CD14-positive monocyte (primary cell): ENCODE measurements at regions not wholly inside any gene's neighbourhood (a gene's known extent, or its start where the extent isn't known, plus 50 kb on each side); places are given as distances from the start of the nearest gene placed in this dataset.

ENCODE experiments used
- DNase-seq, 3 donors: peaks; one replicate each; pipeline ENCODE4 v3.0.0-alpha.2; 2011 to 2022
- H2AFZ ChIP-seq: 2 replicates; pipeline ENCODE4 v1.6.0; 2012; ENCODE audit warnings: mild to moderate bottlenecking, low read depth, low read length, inconsistent platforms; ENCODE audit not compliant: insufficient read depth, poor library complexity, severe bottlenecking
- H3K27ac ChIP-seq, 2 donors: 1 replicate in 1 of 2; 2 replicates in 1 of 2; pipeline ENCODE4 v1.5.1; 2012 to 2013; ENCODE audit warnings: low read length in 2 of 2, control low read depth in 1 of 2, inconsistent platforms in 1 of 2, low read depth in 1 of 2, mild to moderate bottlenecking in 1 of 2
- H3K27me3 ChIP-seq, 2 donors: one replicate each; pipeline versions ENCODE4 v1.6.0 to v1.6.1; 2011 to 2013; ENCODE audit warnings: low read length in 2 of 2; ENCODE audit not compliant: control insufficient read depth in 2 of 2, insufficient read depth in 2 of 2
- H3K36me3 ChIP-seq, 2 donors: replicated peaks in 1 of 2; 1 replicate in 1 of 2; 2 replicates in 1 of 2; pipeline versions ENCODE4 v1.5.1 to v1.6.1; 2012 to 2013; ENCODE audit warnings: low read length in 2 of 2, control low read depth in 1 of 2, inconsistent platforms in 1 of 2, mild to moderate bottlenecking in 1 of 2; ENCODE audit not compliant: insufficient read depth in 2 of 2, control insufficient read depth in 1 of 2
- H3K4me1 ChIP-seq, 2 donors: 1 replicate in 1 of 2; 2 replicates in 1 of 2; pipeline versions ENCODE4 v1.5.1 to v1.6.1; 2012 to 2013; ENCODE audit warnings: low read length in 2 of 2, control low read depth in 1 of 2, inconsistent platforms in 1 of 2, mild to moderate bottlenecking in 1 of 2, moderate library complexity in 1 of 2; ENCODE audit not compliant: insufficient read depth in 2 of 2, control insufficient read depth in 1 of 2
- H3K4me2 ChIP-seq: replicated peaks from 2 replicates; pipeline ENCODE3; 2012; ENCODE audit warnings: low read length, moderate library complexity, mild to moderate bottlenecking; ENCODE audit not compliant: poor library complexity, severe bottlenecking; ENCODE audit errors: extremely low read depth
- H3K4me3 ChIP-seq, 3 experiments: fragments of 200-600 bp in 1 of 3; sonication (generic) in 1 of 3; replicated peaks in 1 of 3; 1 replicate in 2 of 3; 2 replicates in 1 of 3; pipeline ENCODE4 v1.5.1; 2011 to 2013; ENCODE audit warnings: low read length in 3 of 3, mild to moderate bottlenecking in 3 of 3, control low read depth in 2 of 3, low read depth in 2 of 3, inconsistent platforms in 1 of 3, moderate library complexity in 1 of 3
- H3K79me2 ChIP-seq: 2 replicates; pipeline ENCODE4 v1.6.0; 2012; ENCODE audit warnings: mild to moderate bottlenecking, control low read depth, inconsistent platforms, low read length, moderate library complexity; ENCODE audit not compliant: insufficient read depth
- H3K9ac ChIP-seq: 2 replicates; pipeline ENCODE4 v1.6.0; 2017; ENCODE audit warnings: low read length, mild to moderate bottlenecking; ENCODE audit not compliant: insufficient read depth, poor library complexity, severe bottlenecking
- H3K9me3 ChIP-seq, 2 donors: replicated peaks in 1 of 2; 1 replicate in 1 of 2; 2 replicates in 1 of 2; pipeline versions ENCODE4 v1.5.1 to v1.6.1; 2012 to 2013; ENCODE audit warnings: low read length in 2 of 2, control low read depth in 1 of 2; ENCODE audit not compliant: control insufficient read depth in 1 of 2, insufficient read depth in 1 of 2
- H4K20me1 ChIP-seq: 2 replicates; pipeline ENCODE4 v1.6.0; 2012; ENCODE audit warnings: mild to moderate bottlenecking, low read length, control low read depth, moderate library complexity; ENCODE audit not compliant: insufficient read depth
- H3K27ac Mint-ChIP-seq, 7 donors: one replicate each; pipeline ENCODE4 v1.8.0; 2020; ENCODE audit warnings: mild to moderate bottlenecking in 7 of 7, mixed read lengths in 7 of 7, moderate library complexity in 6 of 7, inconsistent platforms in 2 of 7
- H3K27me3 Mint-ChIP-seq, 3 donors: one replicate each; pipeline ENCODE4 v1.8.0; 2021 to 2022; ENCODE audit warnings: low read depth in 3 of 3, mild to moderate bottlenecking in 3 of 3, mixed read lengths in 3 of 3, moderate library complexity in 3 of 3, inconsistent platforms in 1 of 3
- H3K36me3 Mint-ChIP-seq, 2 donors: one replicate each; pipeline ENCODE4 v1.8.0; 2020; ENCODE audit warnings: mixed read lengths in 2 of 2, inconsistent platforms in 1 of 2, mild to moderate bottlenecking in 1 of 2
- H3K4me1 Mint-ChIP-seq: one replicate; pipeline ENCODE4 v1.8.0; 2020; ENCODE audit warnings: mild to moderate bottlenecking, mixed read lengths
- H3K4me3 Mint-ChIP-seq, 2 donors: one replicate each; pipeline ENCODE4 v1.8.0; 2020; ENCODE audit warnings: mild to moderate bottlenecking in 2 of 2, mixed read lengths in 2 of 2, moderate library complexity in 1 of 2
- H3K9me3 Mint-ChIP-seq, 7 donors: one replicate each; pipeline ENCODE4 v1.8.0; 2020 to 2022; ENCODE audit warnings: mixed read lengths in 7 of 7, mild to moderate bottlenecking in 6 of 7, moderate library complexity in 6 of 7, inconsistent platforms in 2 of 7
- WGBS: methylation state at CpG from one replicate; pipeline ENCODE4 v1.1.5; 2013; ENCODE audit warnings: missing lambda C conversion rate; ENCODE audit not compliant: insufficient coverage; 5-methylcytosine and 5-hydroxymethylcytosine counted together
- intact Hi-C, 2 donors: fragments of 100-400 bp; cut with micrococcal nuclease; formaldehyde crosslinking; loops; one replicate each; pipeline versions ENCODE4 v1.15.0 to v1.15.1; 2023
- TF ChIP-seq, protein P1 (sequence below): fragments of 200-600 bp; IDR thresholded peaks from one replicate; pipeline ENCODE4 v1.8.0; 2022; ENCODE audit warnings: antibody characterized with exemption, mild to moderate bottlenecking

DNA sequence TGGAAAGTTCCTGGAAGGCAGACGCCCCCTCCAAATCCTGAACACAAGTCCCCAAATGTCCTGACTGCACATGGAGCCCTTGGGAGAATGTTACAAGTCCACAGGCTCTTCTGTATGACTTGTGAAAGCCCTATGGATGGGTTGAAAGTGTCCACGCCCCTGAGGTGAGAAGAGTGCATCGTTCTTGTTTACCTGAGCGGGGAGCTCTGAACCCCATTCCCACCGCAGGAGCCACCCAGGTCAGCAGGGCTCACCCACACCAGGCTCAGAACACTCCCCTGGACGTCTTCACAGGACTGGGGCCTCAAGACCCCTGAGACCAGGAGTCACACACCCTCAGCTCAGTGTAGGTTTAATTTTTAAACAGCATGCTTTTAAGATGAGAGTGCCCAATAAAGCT, 84.2 kb upstream of the TMEM18 start:
- Histone ChIP-seq H3K4me2 (no peak overlapping the region), H3K4me3 (no peak overlapping the region), H3K27ac (no peak overlapping the region), H3K4me1 (no peaks in the 10 kb centered on the region), H2AFZ (no peak overlapping the region), H3K27me3 (peaks cover 0 to 9% of the 10 kb centered on the region in 2 donors), H3K9ac (no peak overlapping the region), H3K36me3 (no peaks in the 10 kb centered on the region), H3K79me2 (no peaks in the 10 kb centered on the region), H4K20me1 (no peaks in the 10 kb centered on the region), H3K9me3 (peaks cover 0 to 2% of the 10 kb centered on the region in 2 donors)
- 93% methylated on average over 4 of the region's 6 CpGs for WGBS
- TF ChIP-seq, protein P1, sequence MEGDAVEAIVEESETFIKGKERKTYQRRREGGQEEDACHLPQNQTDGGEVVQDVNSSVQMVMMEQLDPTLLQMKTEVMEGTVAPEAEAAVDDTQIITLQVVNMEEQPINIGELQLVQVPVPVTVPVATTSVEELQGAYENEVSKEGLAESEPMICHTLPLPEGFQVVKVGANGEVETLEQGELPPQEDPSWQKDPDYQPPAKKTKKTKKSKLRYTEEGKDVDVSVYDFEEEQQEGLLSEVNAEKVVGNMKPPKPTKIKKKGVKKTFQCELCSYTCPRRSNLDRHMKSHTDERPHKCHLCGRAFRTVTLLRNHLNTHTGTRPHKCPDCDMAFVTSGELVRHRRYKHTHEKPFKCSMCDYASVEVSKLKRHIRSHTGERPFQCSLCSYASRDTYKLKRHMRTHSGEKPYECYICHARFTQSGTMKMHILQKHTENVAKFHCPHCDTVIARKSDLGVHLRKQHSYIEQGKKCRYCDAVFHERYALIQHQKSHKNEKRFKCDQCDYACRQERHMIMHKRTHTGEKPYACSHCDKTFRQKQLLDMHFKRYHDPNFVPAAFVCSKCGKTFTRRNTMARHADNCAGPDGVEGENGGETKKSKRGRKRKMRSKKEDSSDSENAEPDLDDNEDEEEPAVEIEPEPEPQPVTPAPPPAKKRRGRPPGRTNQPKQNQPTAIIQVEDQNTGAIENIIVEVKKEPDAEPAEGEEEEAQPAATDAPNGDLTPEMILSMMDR: no peak
- no peak for DNase-seq
- H3K27me3 Mint-ChIP-seq: peaks cover 0 to 10% (median 4%) of the 10 kb centered on the region in 3 donors
- H3K36me3 Mint-ChIP-seq: no peaks in the 10 kb centered on the region
- peaks cover 0 to 6% (median 2%) of the 10 kb centered on the region in 7 donors for H3K9me3 Mint-ChIP-seq
- H3K4me3 Mint-ChIP-seq: no peak overlapping the region
- intact Hi-C loops: no loop called here
- no peaks in the 10 kb centered on the region for H3K4me1 Mint-ChIP-seq
- H3K27ac Mint-ChIP-seq: no peak overlapping the region

DNA sequence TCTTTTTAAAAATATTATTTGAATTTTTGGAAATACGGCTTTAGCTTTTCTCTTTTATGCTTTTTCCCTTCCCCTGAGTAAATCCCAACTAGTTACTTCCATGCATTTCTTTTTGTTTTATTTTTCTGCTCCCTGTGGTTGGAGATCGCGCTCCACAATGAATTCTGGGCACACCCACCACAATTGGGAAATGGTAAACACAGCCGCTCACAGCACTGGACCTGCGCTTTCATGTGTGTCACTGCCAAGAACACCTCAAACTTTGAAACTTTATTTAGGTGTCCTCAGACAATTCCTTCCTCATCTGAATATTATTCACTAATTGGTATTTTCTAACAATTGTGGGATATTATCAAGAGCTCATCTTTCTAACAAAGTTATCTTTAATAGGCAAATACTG, 82.8 kb upstream of the TMEM18 start:
- H3K36me3 ChIP-seq: no peaks in the 10 kb centered on the region
- Mint-ChIP-seq H3K4me3 (peak overlapping the region in 1 of 2 donors; percentile 62), H3K27ac (no peak overlapping the region), H3K9me3 (peaks cover 0 to 4% (median 2%) of the 10 kb centered on the region in 7 donors), H3K27me3 (peaks cover 2 to 10% (median 6%) of the 10 kb centered on the region in 3 donors), H3K36me3 (no peaks in the 10 kb centered on the region), H3K4me1 (no peaks in the 10 kb centered on the region)
- 80% methylated on average over 3 of the region's 5 CpGs for WGBS
- H3K9ac ChIP-seq: no peak overlapping the region
- H3K4me1 ChIP-seq: no peaks in the 10 kb centered on the region
- TF ChIP-seq, protein P1: no peak
- H4K20me1 ChIP-seq: no peaks in the 10 kb centered on the region
- intact Hi-C loops: no loop called here
- H3K4me3 ChIP-seq: no peak overlapping the region
- no peak overlapping the region for H3K27ac ChIP-seq
- no peak overlapping the region for H2AFZ ChIP-seq
- H3K4me2 ChIP-seq: no peak overlapping the region
- peaks cover 0 to 9% of the 10 kb centered on the region in 2 donors for H3K27me3 ChIP-seq
- H3K9me3 ChIP-seq: no peaks in the 10 kb centered on the region
- DNase-seq: no peak
- H3K79me2 ChIP-seq: no peaks in the 10 kb centered on the region
